Naive B cell (primary cell): ENCODE measurements at regions not wholly inside any gene's neighbourhood (a gene's known extent, or its start where the extent isn't known, plus 50 kb on each side); places are given as distances from the start of the nearest gene placed in this dataset.
"Not testable (repeated sequence)": the region's sequence is repeated elsewhere in the genome, so short reads cannot be mapped to it uniquely, and the experiment has no call there.

Experiments
- ATAC-seq, 2 donors: fragments of 150-1000 bp; cut with Tn5 transposase; 2 replicates each; pipeline ENCODE4 v1.10.0; 2021; ENCODE audit warnings: low read depth in 2 of 2, mild to moderate bottlenecking in 2 of 2, moderate library complexity in 2 of 2
- DNase-seq: peaks from one replicate; pipeline ENCODE4 v3.0.0; 2022
- H3K27ac Mint-ChIP-seq, 6 donors: one replicate each; pipeline ENCODE4 v1.8.0; 2020 to 2022; ENCODE audit warnings: mild to moderate bottlenecking in 6 of 6, mixed read lengths in 6 of 6, moderate library complexity in 5 of 6, inconsistent platforms in 2 of 6
- H3K27me3 Mint-ChIP-seq, 3 donors: one replicate each; pipeline ENCODE4 v1.8.0; 2021 to 2022; ENCODE audit warnings: mixed read lengths in 3 of 3, mild to moderate bottlenecking in 1 of 3
- H3K36me3 Mint-ChIP-seq, 2 donors: one replicate each; pipeline ENCODE4 v1.8.0; 2020 to 2022; ENCODE audit warnings: mixed read lengths in 2 of 2, inconsistent platforms in 1 of 2, mild to moderate bottlenecking in 1 of 2
- H3K4me1 Mint-ChIP-seq, 3 donors: one replicate each; pipeline ENCODE4 v1.8.0; 2020 to 2022; ENCODE audit warnings: mixed read lengths in 3 of 3, inconsistent platforms in 1 of 3, mild to moderate bottlenecking in 1 of 3, moderate library complexity in 1 of 3
- H3K4me3 Mint-ChIP-seq, 8 donors: one replicate each; pipeline ENCODE4 v1.8.0; 2020 to 2022; ENCODE audit warnings: mild to moderate bottlenecking in 8 of 8, mixed read lengths in 8 of 8, moderate library complexity in 8 of 8, inconsistent platforms in 2 of 8
- H3K9me3 Mint-ChIP-seq, 7 donors: one replicate each; pipeline ENCODE4 v1.8.0; 2020 to 2022; ENCODE audit warnings: mixed read lengths in 7 of 7, mild to moderate bottlenecking in 5 of 7, inconsistent platforms in 2 of 7, moderate library complexity in 1 of 7

DNA sequence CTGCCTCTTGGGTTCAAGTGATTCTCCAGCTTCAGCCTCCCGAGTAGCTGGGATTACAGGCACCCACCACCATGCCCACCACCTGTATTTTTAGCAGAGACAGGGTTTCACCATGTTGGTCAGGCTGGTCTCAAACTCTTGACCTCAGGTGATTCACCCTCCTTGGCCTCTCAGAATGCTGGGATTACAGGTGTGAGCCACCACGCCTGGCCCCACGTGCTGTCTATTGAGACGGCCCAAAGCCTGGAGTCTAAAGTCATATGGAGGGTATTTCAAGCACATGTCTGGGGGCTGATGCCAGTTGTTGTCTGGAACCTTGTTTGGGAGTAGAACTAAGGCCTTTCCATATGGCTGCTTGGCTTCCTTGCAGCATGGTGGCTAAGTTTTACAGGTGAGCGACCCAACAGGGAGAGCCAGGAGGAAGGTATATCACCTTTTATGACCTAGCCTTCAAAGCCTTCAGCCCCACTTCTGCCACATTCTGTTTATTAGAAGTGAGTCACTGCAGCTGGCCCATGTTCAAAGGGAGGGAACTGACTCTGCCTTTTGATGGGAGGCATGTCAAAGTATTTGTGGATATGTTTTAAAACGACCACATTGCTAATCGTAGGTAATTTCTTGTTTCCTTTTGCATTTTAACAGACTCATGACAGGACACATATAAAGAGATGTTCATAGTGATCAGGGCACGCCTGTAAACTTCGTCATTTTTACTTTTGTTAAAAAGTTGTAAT lies 105.3 kb upstream of the GOLGA6L4 start:
- H3K4me1 Mint-ChIP-seq, H3K9me3 Mint-ChIP-seq, H3K4me3 Mint-ChIP-seq, H3K36me3 Mint-ChIP-seq, ATAC-seq, H3K27ac Mint-ChIP-seq, DNase-seq: not testable (repeated sequence)
- peaks cover 5 to 40% (median 18%) of the 10 kb centered on the region in 3 donors for H3K27me3 Mint-ChIP-seq

DNA sequence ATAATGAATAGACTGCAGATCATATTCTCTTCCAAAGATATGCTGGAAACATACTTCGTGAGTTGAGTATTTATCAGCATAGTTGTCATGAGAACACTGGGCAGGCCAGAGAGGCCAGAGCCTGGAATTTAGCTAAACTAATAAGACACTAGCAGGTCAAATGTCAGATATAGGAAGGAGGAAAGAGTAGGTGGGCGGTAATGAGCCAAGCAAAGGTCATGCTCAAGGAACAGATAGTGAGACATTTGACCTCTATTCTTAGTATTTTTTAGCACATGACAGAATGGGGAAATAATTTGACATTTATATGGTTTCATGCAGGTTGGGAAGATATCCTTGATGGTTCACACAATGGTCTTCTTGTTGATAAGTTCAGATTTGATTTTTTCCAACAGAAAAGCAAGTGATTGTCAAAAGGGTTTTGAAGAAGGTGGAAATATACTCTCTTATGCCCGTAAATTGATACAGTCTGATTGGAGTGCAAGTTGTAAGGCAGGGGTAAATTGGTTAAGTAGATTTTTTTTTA lies 99.6 kb upstream of the GOLGA6L4 start:
- H3K9me3 Mint-ChIP-seq, H3K36me3 Mint-ChIP-seq, H3K27ac Mint-ChIP-seq, H3K4me1 Mint-ChIP-seq, ATAC-seq, DNase-seq, H3K4me3 Mint-ChIP-seq: not testable (repeated sequence)
- peaks cover 8 to 40% (median 37%) of the 10 kb centered on the region in 3 donors for H3K27me3 Mint-ChIP-seq

DNA sequence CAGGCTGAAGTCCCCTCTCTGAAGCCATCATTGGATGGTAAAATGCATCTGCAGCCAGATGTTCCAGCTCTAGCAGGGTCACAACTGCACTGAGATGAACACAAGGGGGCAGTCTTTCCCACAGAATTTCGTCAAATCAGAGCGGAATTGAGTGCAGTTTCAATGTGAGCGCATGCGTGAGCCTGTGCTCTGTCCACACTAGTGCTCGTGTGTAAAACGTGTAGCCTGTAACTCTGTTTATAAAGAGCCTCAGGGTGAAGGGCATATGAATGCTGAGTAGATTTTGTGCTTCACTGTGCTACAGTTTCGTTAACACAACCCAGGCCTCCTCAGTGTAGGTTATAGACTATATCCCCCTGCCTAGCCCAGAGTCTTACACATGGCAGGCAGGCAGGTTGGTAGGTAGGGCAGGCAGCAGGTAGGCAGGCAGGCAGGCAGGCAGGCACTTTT lies 92.7 kb upstream of the GOLGA6L4 start:
- Mint-ChIP-seq H3K27ac (peak overlapping the region in 1 of 6 donors; percentile 37), H3K36me3 (no peaks in the 10 kb centered on the region), H3K4me1 (peaks cover 0 to 4% (median 4%) of the 10 kb centered on the region in 3 donors), H3K27me3 (peaks cover 6 to 27% (median 22%) of the 10 kb centered on the region in 3 donors), H3K4me3 (peak overlapping the region in 2 of 8 donors; percentile 34 to 54), H3K9me3 (no peaks in the 10 kb centered on the region)
- DNase-seq = peak; percentile 63
- ATAC-seq = peak; percentile 85 to 97

DNA sequence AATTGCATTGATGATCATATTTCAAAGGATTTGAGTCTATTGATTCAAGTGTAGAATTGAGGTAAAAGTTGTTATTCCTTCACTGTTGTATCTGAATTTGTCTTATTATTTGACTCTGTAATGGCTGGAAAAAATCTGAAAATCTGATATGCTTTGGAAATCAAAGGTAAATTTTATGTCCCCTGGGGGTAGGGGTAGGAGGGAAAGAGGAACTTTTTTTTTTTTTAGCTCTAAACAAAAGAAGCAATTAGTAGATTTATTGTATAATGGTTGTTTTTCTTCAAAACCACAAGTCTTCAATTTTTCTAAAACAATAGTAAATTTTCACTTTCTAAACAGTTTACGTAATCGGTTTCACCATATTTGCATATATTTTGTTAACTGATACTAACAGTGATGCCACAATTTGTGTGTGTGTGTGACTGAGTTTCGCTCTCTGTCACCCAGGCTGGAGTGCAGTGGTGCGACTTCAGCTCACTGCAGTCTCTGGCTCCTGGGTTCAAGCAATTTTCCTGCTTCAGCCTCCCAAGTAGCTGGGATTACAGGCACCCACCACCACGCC lies 91.7 kb upstream of the GOLGA6L4 start:
- H3K27ac Mint-ChIP-seq = no peak overlapping the region
- peaks cover 6 to 24% (median 22%) of the 10 kb centered on the region in 3 donors for H3K27me3 Mint-ChIP-seq
- H3K4me3 Mint-ChIP-seq = no peak overlapping the region
- H3K4me1 Mint-ChIP-seq = peaks cover 0 to 4% (median 4%) of the 10 kb centered on the region in 3 donors
- no peak for DNase-seq
- ATAC-seq = no peak
- no peaks in the 10 kb centered on the region for H3K36me3 Mint-ChIP-seq
- H3K9me3 Mint-ChIP-seq = no peaks in the 10 kb centered on the region

DNA sequence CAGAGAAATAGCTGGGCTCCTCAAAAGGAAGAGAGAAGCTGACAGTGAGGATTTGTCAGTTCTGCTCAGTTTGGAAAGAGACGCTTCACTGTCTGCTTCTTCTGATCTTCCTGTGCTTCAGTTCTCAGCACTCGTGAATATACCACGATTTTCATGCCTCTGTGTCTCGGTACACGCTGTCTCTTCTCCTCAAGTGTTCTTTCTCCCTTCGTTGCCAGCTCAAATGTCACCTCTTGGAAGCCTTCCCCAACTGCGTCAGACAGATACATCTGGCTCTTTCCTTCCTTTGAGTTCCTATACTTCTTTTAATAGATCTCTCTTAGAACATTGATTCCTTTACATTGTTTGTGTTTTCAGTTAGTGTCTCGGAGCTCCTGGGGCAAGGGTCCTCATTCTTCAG lies 90.6 kb upstream of the GOLGA6L4 start:
- H3K4me3 Mint-ChIP-seq, H3K36me3 Mint-ChIP-seq, H3K27ac Mint-ChIP-seq, ATAC-seq, DNase-seq, H3K4me1 Mint-ChIP-seq, H3K9me3 Mint-ChIP-seq: not testable (repeated sequence)
- peaks cover 6 to 24% (median 22%) of the 10 kb centered on the region in 3 donors for H3K27me3 Mint-ChIP-seq

DNA sequence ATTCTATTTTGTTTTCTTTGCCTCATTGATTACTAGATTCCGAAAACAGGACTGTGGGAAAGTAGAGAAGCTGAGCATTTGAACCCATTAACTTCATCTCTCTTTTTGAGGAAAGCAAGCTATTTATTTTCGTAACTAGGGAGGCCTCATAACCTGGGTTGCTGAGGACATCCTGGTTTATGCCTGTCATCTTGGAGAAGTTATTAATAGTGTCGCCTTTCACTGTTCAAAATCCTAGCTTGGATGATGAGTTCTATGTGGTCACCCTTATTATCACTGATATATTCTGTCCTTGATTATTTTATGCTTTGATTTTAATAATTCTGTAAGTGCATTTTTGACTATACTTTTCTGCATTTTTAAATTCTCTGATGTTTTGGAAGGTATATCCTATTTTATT lies 89.3 kb upstream of the GOLGA6L4 start:
- not testable (repeated sequence) for DNase-seq, H3K4me1 Mint-ChIP-seq, H3K36me3 Mint-ChIP-seq, H3K4me3 Mint-ChIP-seq, H3K27ac Mint-ChIP-seq, ATAC-seq, H3K9me3 Mint-ChIP-seq
- H3K27me3 Mint-ChIP-seq = peaks cover 6 to 17% (median 14%) of the 10 kb centered on the region in 3 donors

DNA sequence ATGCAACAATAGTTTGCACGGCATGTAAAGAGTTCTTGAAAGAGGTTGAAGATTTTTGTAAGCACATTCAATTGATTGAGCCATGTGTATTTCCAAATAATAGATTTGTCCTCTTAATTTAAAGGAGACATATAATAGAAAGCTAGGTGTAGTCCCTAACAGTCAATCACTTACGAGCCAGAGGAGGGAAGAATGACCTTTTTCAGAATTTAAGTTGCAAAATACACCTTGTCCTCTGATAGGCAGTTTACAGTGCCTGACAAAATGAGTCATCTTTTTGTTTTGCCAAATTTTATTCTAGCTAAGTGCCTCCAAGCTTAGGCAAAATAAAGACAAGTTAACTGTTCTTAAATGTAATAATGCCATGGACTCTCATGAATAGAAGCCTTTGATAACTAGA lies 88.3 kb upstream of the GOLGA6L4 start:
- not testable (repeated sequence) for H3K9me3 Mint-ChIP-seq, ATAC-seq, H3K27ac Mint-ChIP-seq, H3K36me3 Mint-ChIP-seq, H3K4me1 Mint-ChIP-seq, DNase-seq, H3K4me3 Mint-ChIP-seq
- H3K27me3 Mint-ChIP-seq = peaks cover 8 to 15% (median 10%) of the 10 kb centered on the region in 3 donors

DNA sequence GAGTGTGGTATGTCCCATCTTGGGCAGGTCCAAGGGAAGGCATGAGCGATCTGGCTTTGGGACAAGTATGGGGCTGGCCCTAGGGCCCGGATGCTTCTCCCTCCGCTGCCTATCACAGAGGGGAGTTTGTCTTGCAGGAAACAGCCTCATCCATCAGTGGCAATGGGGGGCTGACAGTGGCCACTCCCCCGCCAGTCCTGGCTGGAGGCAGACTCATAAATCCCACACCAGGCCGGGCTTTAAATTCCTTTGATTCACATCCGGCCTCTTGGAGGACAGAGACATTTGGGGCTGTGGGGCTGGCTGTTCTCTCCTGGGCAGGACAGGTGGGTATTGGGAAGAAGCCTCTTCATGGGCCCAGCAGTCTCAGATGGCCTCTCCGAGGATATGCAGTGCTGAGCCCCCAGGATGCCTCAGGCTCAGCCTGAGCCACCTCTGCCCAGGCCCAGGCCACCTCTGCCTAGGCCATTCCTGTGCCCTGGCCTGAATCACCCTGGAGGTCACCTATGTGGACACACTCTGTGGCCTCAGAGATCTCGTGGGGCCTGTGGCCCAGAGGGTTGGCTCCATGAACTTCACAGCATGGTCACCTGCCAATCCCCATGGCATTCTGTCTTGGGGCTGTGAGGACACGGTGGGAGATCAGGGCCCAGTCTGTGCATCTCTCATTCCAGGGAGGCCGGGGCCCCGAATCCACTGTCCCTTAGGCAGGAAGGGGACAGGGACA lies 84.2 kb upstream of the GOLGA6L4 start:
- Mint-ChIP-seq H3K4me1 (no peaks in the 10 kb centered on the region), H3K4me3 (no peak overlapping the region), H3K27me3 (peaks cover 4 to 21% (median 17%) of the 10 kb centered on the region in 3 donors), H3K36me3 (no peaks in the 10 kb centered on the region), H3K27ac (no peak overlapping the region), H3K9me3 (no peaks in the 10 kb centered on the region)
- no peak for DNase-seq
- no peak for ATAC-seq

DNA sequence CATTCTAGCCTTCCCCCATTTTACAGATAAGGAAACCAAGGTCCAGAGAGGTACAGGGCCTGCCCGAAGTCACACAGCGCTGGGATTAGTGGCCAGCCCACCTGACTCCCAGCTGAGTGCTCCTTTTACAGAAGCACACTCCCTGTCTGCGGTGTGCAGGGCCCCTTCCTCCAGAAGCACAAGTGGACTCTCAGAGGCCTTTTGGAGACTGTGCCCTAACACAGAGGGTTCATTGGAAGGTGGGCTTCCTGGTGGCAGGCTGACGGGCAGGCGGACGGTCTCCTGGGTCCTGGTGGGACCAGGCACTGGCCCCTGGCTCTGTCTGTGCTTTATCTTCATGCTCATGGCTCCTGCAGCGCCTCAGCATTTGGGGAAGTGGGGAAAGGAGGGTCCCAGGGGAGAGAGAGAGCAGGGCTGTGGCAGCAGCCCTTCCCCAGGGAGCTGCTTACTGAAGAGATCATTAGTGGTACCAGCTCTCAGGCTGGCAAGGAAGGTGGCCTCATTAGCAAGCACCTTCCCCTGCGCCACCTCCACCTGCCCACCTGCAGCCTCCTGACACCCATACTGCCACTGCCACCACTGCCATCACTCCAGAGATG lies 83.1 kb upstream of the GOLGA6L4 start:
- not testable (repeated sequence) for H3K27ac Mint-ChIP-seq

DNA sequence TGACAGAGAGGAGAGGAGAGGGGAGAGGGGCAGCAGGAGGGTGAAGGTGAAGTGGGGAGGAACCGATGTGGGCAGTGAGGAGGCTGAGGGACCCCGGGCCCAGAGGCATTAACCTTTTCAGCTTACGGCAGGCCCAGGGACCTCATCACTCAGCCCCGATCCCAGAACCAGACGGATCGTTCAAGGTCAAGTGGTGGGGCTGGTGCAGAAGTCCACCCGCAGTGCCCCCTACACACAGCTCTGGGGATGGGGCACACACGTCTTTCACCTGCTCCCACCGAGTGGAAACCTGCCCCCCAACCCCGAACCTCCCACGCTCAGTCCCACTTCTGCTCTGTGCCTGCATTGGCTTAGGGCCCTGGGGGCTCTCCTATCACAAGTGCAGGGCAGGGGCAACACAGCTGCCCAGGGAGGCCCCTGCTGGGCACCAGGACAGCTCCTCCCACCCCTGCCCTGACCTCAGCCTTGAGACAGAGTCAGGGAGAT lies 81.9 kb upstream of the GOLGA6L4 start:
- DNase-seq, H3K4me1 Mint-ChIP-seq, H3K27ac Mint-ChIP-seq, ATAC-seq, H3K4me3 Mint-ChIP-seq, H3K9me3 Mint-ChIP-seq, H3K36me3 Mint-ChIP-seq: not testable (repeated sequence)
- peaks cover 4 to 38% (median 33%) of the 10 kb centered on the region in 3 donors for H3K27me3 Mint-ChIP-seq

More for the DNA sequence above, 83.1 kb upstream of the GOLGA6L4 start:
- H3K4me1 Mint-ChIP-seq, H3K9me3 Mint-ChIP-seq, DNase-seq, H3K36me3 Mint-ChIP-seq, H3K4me3 Mint-ChIP-seq: not testable (repeated sequence)
- ATAC-seq = peak in 1 of 2 donors; percentile 37
- H3K27me3 Mint-ChIP-seq = peaks cover 4 to 32% (median 28%) of the 10 kb centered on the region in 3 donors

DNA sequence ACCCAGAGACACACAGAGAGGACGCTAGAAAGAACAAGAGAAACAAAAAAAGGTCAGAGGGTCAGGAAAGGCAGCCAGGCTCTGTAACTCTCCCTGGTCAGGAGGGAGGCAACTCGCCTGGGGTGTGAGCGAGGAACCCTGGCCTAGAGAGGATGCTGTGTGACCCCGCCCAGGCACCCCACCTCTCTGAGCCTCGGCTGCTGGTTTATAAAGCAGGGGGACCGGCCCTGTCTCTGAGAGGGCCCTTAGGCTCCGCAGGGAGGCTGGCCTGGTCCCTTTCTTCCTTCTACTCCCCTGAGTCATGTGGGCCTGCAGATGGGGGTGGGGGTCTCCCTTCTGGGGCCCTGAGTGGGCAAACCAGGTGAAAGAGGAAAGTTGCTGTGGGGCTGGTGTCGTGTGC lies 81.3 kb upstream of the GOLGA6L4 start:
- not testable (repeated sequence) for H3K27ac Mint-ChIP-seq, ATAC-seq, H3K4me1 Mint-ChIP-seq, H3K36me3 Mint-ChIP-seq, H3K9me3 Mint-ChIP-seq, DNase-seq
- peaks cover 4 to 33% (median 32%) of the 10 kb centered on the region in 3 donors for H3K27me3 Mint-ChIP-seq
- H3K4me3 Mint-ChIP-seq = peak overlapping the region in 1 of 8 donors; percentile 36

DNA sequence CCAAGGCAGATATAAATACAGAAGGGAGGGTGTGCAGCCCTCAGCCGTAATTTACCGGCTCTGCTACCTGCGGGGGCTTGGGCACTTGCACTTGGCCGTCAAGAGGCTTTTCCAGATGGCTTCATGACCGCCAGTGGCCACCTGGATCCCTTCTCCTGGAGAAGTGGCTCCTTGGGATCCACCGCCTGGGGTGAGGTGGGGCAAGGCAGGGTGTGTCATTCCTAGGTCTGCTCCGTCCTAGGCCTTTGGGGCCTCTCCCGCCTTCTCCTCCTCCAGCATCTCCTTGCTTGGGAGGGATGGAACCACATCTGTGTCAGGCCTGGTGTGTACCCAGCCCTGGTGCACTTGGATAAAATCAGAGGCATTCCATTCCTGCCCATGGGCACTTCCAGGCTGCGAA lies 80.8 kb upstream of the GOLGA6L4 start:
- ATAC-seq, H3K36me3 Mint-ChIP-seq, H3K9me3 Mint-ChIP-seq, H3K4me1 Mint-ChIP-seq, H3K27ac Mint-ChIP-seq, DNase-seq: not testable (repeated sequence)
- peaks cover 4 to 33% (median 32%) of the 10 kb centered on the region in 3 donors for H3K27me3 Mint-ChIP-seq
- peak overlapping the region in 1 of 8 donors; percentile 64 for H3K4me3 Mint-ChIP-seq
